ENCODE measurements at regions not wholly inside any gene's neighbourhood (a gene's known extent, or its start where the extent isn't known, plus 50 kb on each side); places are given as distances from the start of the nearest gene placed in this dataset.
"Not testable (repeated sequence)": the region's sequence is repeated elsewhere in the genome, so short reads cannot be mapped to it uniquely, and the experiment has no call there.

DNA sequence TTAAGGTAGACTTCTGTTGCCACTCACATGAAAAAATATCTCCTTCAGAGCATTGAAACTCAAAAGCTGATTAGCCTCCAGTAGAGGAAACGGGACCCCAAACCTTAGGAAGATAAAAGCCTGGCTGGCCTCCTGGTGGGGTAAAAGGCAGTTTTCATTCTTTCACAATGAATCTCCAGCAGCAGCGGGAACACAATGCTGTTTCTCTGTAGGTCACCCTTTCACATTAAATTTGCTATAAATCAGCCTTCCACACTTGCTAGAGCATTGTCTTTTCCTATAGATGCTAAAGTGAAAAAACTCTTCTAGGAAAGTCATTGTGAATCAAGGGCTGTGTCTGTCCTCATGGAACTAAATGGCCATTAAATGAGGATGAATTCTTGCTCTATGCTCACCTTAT is 207.3 kb upstream of the MAGEB2 start:
- no peaks in the 10 kb centered on the region for H3K27me3 Mint-ChIP-seq (ENCODE audit: insufficient read depth)
- H3K36me3 Mint-ChIP-seq (ENCODE audit: low read depth) = no peaks in the 10 kb centered on the region
- H3K9me3 Mint-ChIP-seq = no peaks in the 10 kb centered on the region
- H3K4me1 Mint-ChIP-seq (ENCODE audit: low read depth) = no peaks in the 10 kb centered on the region
- H3K27ac Mint-ChIP-seq = no peak overlapping the region
- no peak overlapping the region for H3K4me3 Mint-ChIP-seq
- intact Hi-C loops (cut with micrococcal nuclease) = no loop called here
- no peak for DNase-seq (ENCODE audit: low spot score)

- Mint-ChIP-seq H3K4me3 (no peak overlapping the region), H3K4me1 (ENCODE audit: low read depth) (no peaks in the 10 kb centered on the region), H3K27me3 (ENCODE audit: insufficient read depth) (no peaks in the 10 kb centered on the region), H3K36me3 (ENCODE audit: low read depth) (no peaks in the 10 kb centered on the region), H3K9me3 (no peaks in the 10 kb centered on the region), H3K27ac (no peak overlapping the region)
- intact Hi-C loops (cut with micrococcal nuclease) = no loop called here
- DNase-seq (ENCODE audit: low spot score) = no peak
These were observed 204.9 kb upstream of the MAGEB2 start for GRCh38 chrX:30010471-30010870.

GRCh38 chrX:30015440-30015839 is 199.9 kb upstream of the MAGEB2 start:
- Mint-ChIP-seq H3K4me3 (no peak overlapping the region), H3K27me3 (ENCODE audit: insufficient read depth) (no peaks in the 10 kb centered on the region), H3K9me3 (no peaks in the 10 kb centered on the region), H3K27ac (no peak overlapping the region), H3K4me1 (ENCODE audit: low read depth) (no peaks in the 10 kb centered on the region), H3K36me3 (ENCODE audit: low read depth) (no peaks in the 10 kb centered on the region)
- intact Hi-C loops (cut with micrococcal nuclease) = no loop called here
- no peak for DNase-seq (ENCODE audit: low spot score)

DNA sequence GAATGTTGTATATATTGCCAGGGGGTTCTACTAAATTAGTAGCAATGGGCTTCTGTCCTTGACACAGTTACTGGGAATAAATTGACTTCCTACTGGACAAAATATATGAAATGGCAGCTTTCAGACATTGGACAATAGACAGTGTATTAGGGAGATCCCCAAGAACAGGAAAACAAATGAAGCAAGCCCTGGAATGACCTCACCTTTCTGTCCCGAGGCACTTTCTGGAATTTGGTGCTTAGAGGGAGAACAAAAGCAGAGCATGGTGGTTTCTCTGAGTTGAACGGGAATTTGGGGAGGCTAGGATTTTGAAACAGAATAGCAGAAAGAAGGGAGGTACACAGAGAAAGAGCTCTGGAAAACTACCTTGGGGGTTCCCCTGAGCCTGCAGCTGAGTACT is 187.7 kb upstream of the MAGEB2 start:
- no peak overlapping the region for H3K27ac Mint-ChIP-seq
- H3K27me3 Mint-ChIP-seq (ENCODE audit: insufficient read depth) = no peaks in the 10 kb centered on the region
- H3K9me3 Mint-ChIP-seq = peaks cover 2% of the 10 kb centered on the region
- no peak overlapping the region for H3K4me3 Mint-ChIP-seq
- intact Hi-C loops (cut with micrococcal nuclease) = no loop called here
- no peaks in the 10 kb centered on the region for H3K4me1 Mint-ChIP-seq (ENCODE audit: low read depth)
- no peak for DNase-seq (ENCODE audit: low spot score)
- H3K36me3 Mint-ChIP-seq (ENCODE audit: low read depth) = no peaks in the 10 kb centered on the region

DNA sequence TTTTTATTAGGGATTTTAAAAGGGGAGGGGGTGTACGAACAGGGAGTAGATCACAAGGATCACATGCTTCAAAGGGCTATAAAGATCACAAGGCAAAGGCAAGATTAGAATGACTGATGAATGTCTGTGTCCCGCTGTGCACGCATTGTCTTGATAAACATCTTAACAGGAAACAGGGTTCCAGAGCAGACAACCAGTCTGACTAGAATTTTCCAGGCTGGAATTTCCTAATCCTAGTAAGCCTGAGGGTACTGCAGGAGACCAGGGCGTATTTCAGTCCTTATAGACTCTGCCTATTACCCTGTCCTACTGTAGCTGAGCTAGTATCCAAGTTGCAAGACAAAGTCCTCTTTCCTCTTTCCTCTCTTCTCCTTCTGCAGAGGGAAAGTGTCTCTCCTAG is 179.0 kb upstream of the MAGEB2 start:
- H3K27me3 Mint-ChIP-seq (ENCODE audit: insufficient read depth); H3K36me3 Mint-ChIP-seq (ENCODE audit: low read depth); H3K4me3 Mint-ChIP-seq; H3K4me1 Mint-ChIP-seq (ENCODE audit: low read depth); H3K9me3 Mint-ChIP-seq; DNase-seq (ENCODE audit: low spot score); intact Hi-C loops (cut with micrococcal nuclease); H3K27ac Mint-ChIP-seq: not testable (repeated sequence)

- H3K4me3 Mint-ChIP-seq = no peak overlapping the region
- intact Hi-C loops (cut with micrococcal nuclease) = no loop called here
- no peaks in the 10 kb centered on the region for H3K27me3 Mint-ChIP-seq (ENCODE audit: insufficient read depth)
- no peaks in the 10 kb centered on the region for H3K4me1 Mint-ChIP-seq (ENCODE audit: low read depth)
- H3K9me3 Mint-ChIP-seq = no peaks in the 10 kb centered on the region
- no peak overlapping the region for H3K27ac Mint-ChIP-seq
- no peak for DNase-seq (ENCODE audit: low spot score)
- no peaks in the 10 kb centered on the region for H3K36me3 Mint-ChIP-seq (ENCODE audit: low read depth)
These were observed 175.6 kb upstream of the MAGEB2 start for GRCh38 chrX:30039768-30040167.

- Mint-ChIP-seq H3K27me3 (ENCODE audit: insufficient read depth) (no peaks in the 10 kb centered on the region), H3K4me1 (ENCODE audit: low read depth) (no peaks in the 10 kb centered on the region), H3K36me3 (ENCODE audit: low read depth) (no peaks in the 10 kb centered on the region), H3K27ac (no peak overlapping the region), H3K9me3 (no peaks in the 10 kb centered on the region), H3K4me3 (no peak overlapping the region)
- intact Hi-C loops (cut with micrococcal nuclease) = no loop called here
- no peak for DNase-seq (ENCODE audit: low spot score)
These were observed 154.6 kb upstream of the MAGEB2 start for GRCh38 chrX:30060718-30061117.

DNA sequence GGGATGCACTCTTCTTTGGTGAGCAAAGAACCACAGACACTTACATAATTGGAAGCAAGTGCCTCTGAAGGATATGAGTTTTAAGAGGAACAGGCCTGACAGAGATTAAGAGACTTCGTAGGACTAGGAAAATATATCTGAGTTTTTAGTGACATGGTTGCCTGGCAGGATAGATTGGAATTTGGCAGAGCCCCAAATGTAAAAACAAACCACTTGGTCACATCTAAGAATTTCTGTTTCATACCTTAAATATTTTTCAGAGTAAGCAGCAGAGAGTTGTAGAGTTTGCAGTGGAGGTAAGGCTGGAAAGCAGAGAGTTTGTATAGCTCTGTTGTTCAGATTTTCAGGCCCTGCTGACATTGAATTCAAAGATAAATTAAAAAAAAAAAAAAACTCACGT is 150.1 kb upstream of the MAGEB2 start:
- no peaks in the 10 kb centered on the region for H3K27me3 Mint-ChIP-seq (ENCODE audit: insufficient read depth)
- no peak for DNase-seq (ENCODE audit: low spot score)
- no peaks in the 10 kb centered on the region for H3K9me3 Mint-ChIP-seq
- no peaks in the 10 kb centered on the region for H3K4me1 Mint-ChIP-seq (ENCODE audit: low read depth)
- no peak overlapping the region for H3K27ac Mint-ChIP-seq
- no peaks in the 10 kb centered on the region for H3K36me3 Mint-ChIP-seq (ENCODE audit: low read depth)
- H3K4me3 Mint-ChIP-seq = no peak overlapping the region
- intact Hi-C loops (cut with micrococcal nuclease) = no loop called here

DNA sequence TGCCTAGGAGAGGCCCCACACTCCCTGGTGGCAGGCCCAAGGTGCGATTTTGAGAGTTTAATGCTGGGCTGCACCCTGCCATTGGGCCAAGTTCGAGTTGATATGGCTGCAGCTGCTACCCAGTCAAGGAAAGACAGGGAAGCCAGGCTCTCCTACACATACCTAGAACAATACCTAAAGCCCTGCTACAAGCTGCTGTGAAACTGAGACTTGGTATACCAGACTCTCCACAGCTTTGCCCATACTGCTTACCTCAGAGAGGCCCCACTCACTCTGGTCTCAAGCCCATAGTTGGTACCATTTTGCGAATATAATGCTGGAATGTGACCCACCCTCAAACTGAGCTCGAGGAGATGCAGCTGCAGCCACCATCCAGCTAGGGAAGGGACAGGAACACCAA is 147.7 kb upstream of the MAGEB2 start:
- no peaks in the 10 kb centered on the region for H3K4me1 Mint-ChIP-seq (ENCODE audit: low read depth)
- no peak for DNase-seq (ENCODE audit: low spot score)
- no peaks in the 10 kb centered on the region for H3K27me3 Mint-ChIP-seq (ENCODE audit: insufficient read depth)
- intact Hi-C loops (cut with micrococcal nuclease) = no loop called here
- H3K4me3 Mint-ChIP-seq = no peak overlapping the region
- no peak overlapping the region for H3K27ac Mint-ChIP-seq
- no peaks in the 10 kb centered on the region for H3K9me3 Mint-ChIP-seq
- H3K36me3 Mint-ChIP-seq (ENCODE audit: low read depth) = no peaks in the 10 kb centered on the region

- Mint-ChIP-seq H3K36me3 (ENCODE audit: low read depth) (no peaks in the 10 kb centered on the region), H3K27me3 (ENCODE audit: insufficient read depth) (no peaks in the 10 kb centered on the region), H3K27ac (no peak overlapping the region), H3K4me3 (no peak overlapping the region), H3K4me1 (ENCODE audit: low read depth) (no peaks in the 10 kb centered on the region), H3K9me3 (no peaks in the 10 kb centered on the region)
- intact Hi-C loops (cut with micrococcal nuclease) = no loop called here
- DNase-seq (ENCODE audit: low spot score) = no peak
These were observed 129.8 kb upstream of the MAGEB2 start for GRCh38 chrX:30085571-30085970.

- Mint-ChIP-seq H3K27ac (no peak overlapping the region), H3K36me3 (ENCODE audit: low read depth) (no peaks in the 10 kb centered on the region), H3K4me1 (ENCODE audit: low read depth) (no peaks in the 10 kb centered on the region), H3K9me3 (no peaks in the 10 kb centered on the region), H3K27me3 (ENCODE audit: insufficient read depth) (no peaks in the 10 kb centered on the region), H3K4me3 (no peak overlapping the region)
- no peak for DNase-seq (ENCODE audit: low spot score)
- intact Hi-C loops (cut with micrococcal nuclease) = no loop called here
These were observed 103.9 kb upstream of the MAGEB2 start for GRCh38 chrX:30111431-30111830.

GRCh38 chrX:30141966-30142365 is 73.4 kb upstream of the MAGEB2 start:
- Mint-ChIP-seq H3K9me3 (no peaks in the 10 kb centered on the region), H3K4me3 (no peak overlapping the region), H3K27ac (no peak overlapping the region), H3K27me3 (ENCODE audit: insufficient read depth) (peaks cover 2% of the 10 kb centered on the region), H3K36me3 (ENCODE audit: low read depth) (no peaks in the 10 kb centered on the region), H3K4me1 (ENCODE audit: low read depth) (no peaks in the 10 kb centered on the region)
- intact Hi-C loops (cut with micrococcal nuclease) = loop anchor here (5.0 kb wide), 1 partner anchor 360 kb away; no protein-coding TSS in a partner anchor
- DNase-seq (ENCODE audit: low spot score) = no peak

DNA sequence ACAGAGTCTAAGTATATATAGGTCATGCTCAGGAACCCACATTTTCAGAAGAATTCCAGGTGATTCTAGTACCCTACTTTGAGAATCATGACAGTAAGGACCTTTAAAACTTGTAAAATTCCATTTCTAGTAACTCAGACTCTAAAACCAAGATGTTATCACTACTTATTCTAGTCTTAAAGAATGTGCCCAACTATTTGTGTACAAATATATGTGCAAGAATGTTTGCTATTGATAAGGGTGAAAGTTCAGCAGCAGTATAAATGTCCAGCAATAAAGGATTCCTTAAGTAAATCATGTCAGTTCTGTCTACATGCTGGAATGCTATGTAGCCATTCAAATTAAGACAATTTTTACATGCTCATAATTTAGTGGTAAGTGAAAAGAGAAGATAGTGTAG is 71.1 kb upstream of the MAGEB2 start:
- Mint-ChIP-seq H3K27me3 (ENCODE audit: insufficient read depth) (peaks cover 2% of the 10 kb centered on the region), H3K36me3 (ENCODE audit: low read depth) (no peaks in the 10 kb centered on the region), H3K4me3 (no peak overlapping the region), H3K4me1 (ENCODE audit: low read depth) (no peaks in the 10 kb centered on the region), H3K27ac (no peak overlapping the region), H3K9me3 (no peaks in the 10 kb centered on the region)
- intact Hi-C loops (cut with micrococcal nuclease) = loop anchor here (5.0 kb wide), 1 partner anchor 358 kb away; no protein-coding TSS in a partner anchor
- DNase-seq (ENCODE audit: low spot score) = no peak

DNA sequence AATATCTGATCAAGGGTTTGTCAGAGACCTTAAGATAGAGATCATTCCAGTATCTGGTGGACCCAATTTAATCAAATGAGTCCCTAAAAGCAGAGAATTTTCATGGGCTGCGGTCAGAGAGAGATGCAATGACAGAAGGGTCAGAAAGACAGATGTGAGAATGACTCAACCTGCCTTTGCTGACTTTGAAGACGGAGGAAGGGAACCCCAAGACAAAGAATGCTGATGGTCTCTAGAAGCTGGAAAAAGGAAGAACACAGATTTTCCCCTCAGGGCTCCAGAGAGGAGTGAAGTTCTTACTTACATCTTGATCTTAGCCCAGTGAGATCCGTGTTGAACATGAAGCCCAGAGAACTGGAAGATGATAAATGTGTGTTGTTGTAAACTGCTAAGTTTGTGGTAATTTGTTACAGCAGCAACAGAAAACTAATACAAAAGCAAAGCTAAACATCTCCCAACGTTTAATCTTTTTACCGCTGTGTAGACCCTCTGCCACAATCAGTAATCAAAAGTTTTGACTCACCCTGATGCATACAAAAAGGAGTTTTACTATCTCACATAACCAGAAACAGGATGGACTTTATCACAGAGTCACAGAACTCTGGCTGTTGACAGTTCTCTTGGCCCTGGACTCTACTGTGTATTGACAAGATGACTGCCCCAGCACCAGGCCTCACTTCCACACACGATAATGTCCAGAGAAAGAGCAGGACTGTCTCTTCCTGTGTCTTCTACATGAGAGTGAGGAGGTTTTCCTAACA is 70.2 kb upstream of the MAGEB2 start:
- H3K27me3 Mint-ChIP-seq (ENCODE audit: insufficient read depth) = peaks cover 2% of the 10 kb centered on the region
- no peak overlapping the region for H3K27ac Mint-ChIP-seq
- no peak overlapping the region for H3K4me3 Mint-ChIP-seq
- intact Hi-C loops (cut with micrococcal nuclease) = loop anchor here (5.0 kb wide), 1 partner anchor 357 kb away; no protein-coding TSS in a partner anchor
- H3K4me1 Mint-ChIP-seq (ENCODE audit: low read depth) = no peaks in the 10 kb centered on the region
- no peaks in the 10 kb centered on the region for H3K9me3 Mint-ChIP-seq
- DNase-seq (ENCODE audit: low spot score) = no peak
- no peaks in the 10 kb centered on the region for H3K36me3 Mint-ChIP-seq (ENCODE audit: low read depth)
